GM20431 (cell line): ENCODE measurements at regions not wholly inside any gene's neighbourhood (a gene's known extent, or its start where the extent isn't known, plus 50 kb on each side); places are given as distances from the start of the nearest gene placed in this dataset.
"Not testable (repeated sequence)": the region's sequence is repeated elsewhere in the genome, so short reads cannot be mapped to it uniquely, and the experiment has no call there.

Experiments
- in situ Hi-C: fragments of 300-500 bp; cut with MseI, MboI; formaldehyde crosslinking; loops from one replicate; pipeline ENCODE4 v1.15.0; 2020; ENCODE audit warnings: low sequenced_read_pairs; ENCODE audit not compliant: unreplicated experiment

DNA sequence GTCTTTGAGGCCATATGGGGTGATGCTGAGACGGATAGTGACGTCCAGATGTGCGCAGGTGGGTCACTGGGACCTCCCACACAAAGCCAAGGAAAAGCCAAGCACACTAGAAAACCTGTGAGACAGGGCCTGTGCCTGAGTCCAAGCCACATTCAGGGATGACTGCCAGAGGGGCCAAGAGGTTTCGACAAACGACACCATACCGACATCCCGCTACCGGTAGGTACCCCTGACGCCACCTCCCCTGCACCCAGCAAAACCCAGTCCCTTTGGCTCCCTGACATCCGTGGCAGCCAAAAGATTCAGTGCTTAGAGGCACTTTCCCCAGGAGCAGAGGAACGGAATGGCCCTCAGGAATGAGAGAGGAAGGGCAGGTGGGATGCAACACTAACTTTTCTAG, 158.0 kb upstream of the ZNF337 start:
- in situ Hi-C loops, result loop anchor here (25.0 kb wide), 2 partner anchors 117 to 542 kb away; no protein-coding TSS in a partner anchor

DNA sequence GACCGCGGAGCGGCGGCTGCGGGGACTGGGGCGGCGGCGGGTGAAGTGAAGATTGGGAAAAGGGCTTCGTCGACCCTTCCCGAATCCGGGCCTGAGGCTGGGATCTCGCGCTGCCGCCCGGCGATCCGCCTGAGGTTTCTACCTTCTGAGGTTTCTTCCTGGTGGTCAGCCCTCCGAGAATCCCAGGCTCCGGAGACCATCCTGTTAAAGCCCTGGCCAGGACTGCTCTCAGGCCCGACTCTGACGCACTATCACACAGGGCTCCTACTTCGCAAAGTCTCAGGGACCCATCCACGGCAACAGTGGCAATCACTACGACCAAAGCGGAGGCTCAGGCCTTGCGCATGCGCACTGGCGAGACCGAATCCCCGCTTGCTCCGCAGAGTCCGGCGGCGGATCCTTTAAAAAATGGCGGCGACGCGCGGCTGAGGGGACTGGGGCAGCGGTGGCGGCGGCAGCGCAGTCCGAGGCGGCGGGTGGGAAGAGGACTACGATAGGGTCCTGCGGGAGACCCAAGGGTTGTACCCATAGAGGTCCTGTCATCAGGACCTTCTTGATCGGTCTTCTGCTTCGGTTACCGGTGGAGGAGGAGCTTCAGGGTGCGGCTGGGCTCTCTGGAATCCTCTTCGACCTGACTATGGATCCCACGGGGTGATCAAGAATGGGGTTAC, 157.2 kb upstream of the ZNF337 start:
- in situ Hi-C loops, result loop anchor here (25.0 kb wide), 2 partner anchors 117 to 542 kb away; no protein-coding TSS in a partner anchor

- in situ Hi-C loops, result loop anchor here (25.0 kb wide), 2 partner anchors 116 to 541 kb away; no protein-coding TSS in a partner anchor
Measured at GRCh38 chr20:25852968-25853717, 156.5 kb upstream of the ZNF337 start.

- in situ Hi-C loops, result loop anchor here (25.0 kb wide), 2 partner anchors 113 to 538 kb away; no protein-coding TSS in a partner anchor
Measured at GRCh38 chr20:25850133-25850532, 153.5 kb upstream of the ZNF337 start.

GRCh38 chr20:25848222-25848621, 151.6 kb upstream of the ZNF337 start:
- in situ Hi-C loops, result no loop called here

DNA sequence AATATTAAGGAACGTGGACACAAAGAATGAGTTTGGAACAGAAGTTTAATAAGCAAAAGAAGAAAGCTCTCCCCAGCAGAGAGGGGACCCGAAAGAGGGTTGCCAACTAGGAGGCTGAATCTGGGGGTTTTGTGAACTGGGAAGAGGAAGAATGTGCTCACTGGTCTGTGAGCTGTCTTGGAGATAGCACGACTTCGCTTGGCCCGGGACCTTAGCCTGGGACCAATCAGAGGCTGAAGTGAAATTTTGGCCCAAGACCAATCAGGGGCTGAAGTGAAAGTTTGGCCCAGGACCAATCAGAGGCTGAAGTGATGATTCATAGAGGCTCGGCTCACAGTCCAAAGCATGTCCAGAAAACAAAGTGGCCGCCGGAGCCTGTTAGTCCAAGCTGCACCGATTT, 148.0 kb upstream of the ZNF337 start:
- in situ Hi-C loops, result not testable (repeated sequence)

DNA sequence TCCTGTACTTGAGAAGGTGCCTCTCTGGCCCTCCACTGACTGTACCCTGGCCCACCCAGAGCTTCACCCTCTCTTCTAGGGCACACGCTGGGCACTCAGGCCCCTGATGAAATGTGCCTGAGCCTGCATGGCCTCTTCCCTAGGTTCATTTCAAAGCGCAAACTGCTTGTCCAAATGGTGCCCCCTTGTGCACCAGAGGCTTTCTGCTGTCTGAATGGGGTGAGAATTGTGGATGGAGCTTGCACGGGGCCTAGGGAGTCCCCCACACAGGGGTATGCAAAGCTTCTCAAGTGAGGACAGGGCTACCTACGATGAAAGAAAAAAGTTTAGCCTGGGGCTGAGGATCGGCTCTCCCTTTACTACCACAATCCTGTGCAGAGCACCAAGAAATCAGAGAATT, 116.9 kb upstream of the ZNF337 start:
- in situ Hi-C loops, result not testable (repeated sequence)

DNA sequence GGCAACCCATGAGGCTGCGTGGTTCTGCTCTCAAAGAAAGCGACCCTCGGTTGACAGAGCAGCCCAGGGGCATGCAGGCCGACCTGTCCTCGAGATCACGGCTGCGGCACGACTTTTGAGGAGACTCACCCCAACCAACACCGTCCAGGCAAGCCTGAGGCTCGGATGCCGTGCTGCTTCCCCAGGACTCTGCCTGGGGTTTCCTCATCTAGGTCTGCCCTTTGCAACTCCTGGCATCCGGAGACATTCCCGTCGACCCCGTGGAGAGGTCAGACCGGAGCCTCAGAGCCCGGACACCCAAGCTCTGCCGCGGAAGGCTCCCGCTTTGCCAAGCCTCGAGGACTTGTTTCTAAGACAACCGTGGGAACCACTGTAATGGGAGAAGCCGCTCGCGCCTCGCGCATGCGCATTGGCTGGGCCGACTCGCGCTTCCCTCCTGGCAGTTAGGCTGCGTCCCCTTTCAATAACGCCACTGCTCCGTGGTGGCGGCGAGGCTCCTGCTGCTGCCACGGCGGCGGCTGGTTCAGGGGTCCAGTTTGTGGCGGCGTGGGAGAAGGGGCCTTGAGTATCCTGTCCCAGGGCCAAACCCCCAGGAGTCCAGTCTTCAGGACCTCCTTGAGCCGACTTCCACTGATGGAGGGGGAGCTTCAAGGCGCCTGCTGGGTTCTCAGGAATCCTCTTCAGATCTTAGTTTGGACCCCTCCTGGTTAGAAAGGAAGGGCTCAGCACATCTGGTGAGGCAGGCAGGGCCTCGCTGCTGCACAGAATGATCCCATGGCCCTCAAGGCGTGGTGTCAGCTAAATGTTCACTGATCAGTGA, 101.7 kb upstream of the ZNF337 start:
- in situ Hi-C loops, result not testable (repeated sequence)

GRCh38 chr20:25797062-25797461, 100.4 kb upstream of the ZNF337 start:
- in situ Hi-C loops, result not testable (repeated sequence)

DNA sequence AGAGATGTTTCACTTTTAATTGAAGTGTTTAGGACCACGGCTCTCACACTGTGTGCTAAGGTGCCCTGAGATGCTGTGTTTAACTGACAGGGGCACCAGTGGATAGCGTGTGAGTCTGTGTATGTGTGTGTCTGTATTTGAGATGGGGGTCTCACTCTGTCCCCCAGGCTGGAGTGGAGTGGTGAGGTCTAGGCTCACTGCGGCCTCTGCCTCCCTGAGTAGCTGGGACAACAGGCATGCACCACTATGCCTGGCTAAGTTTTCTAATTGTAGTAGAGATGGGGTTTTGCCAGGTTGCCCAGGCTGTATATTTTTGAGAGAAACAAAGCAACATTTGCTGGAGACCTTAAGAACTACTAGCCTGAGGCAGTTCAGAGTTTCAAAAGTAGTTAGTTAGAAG, 80.6 kb upstream of the ZNF337 start:
- in situ Hi-C loops, result not testable (repeated sequence)

DNA sequence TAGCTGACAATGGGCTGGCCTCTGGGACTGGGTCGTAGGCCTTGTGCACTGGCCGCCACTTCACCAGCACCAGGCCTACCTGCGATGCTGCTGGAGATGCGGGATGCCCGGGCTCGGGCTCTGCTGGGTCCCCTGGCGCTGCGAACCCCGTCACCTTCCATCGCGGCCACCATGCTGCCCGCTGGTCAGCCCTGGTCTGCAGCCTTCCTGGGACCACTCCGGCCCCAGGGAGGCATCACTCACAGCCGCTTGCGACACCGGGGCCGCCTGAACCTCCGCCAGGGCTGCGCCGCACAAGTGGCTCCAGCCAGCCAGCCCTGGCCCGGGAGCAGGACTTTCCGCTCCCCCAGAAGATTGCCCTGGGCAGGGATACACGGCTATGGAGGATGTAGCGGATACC, 78.1 kb upstream of the ZNF337 start:
- in situ Hi-C loops, result not testable (repeated sequence)

DNA sequence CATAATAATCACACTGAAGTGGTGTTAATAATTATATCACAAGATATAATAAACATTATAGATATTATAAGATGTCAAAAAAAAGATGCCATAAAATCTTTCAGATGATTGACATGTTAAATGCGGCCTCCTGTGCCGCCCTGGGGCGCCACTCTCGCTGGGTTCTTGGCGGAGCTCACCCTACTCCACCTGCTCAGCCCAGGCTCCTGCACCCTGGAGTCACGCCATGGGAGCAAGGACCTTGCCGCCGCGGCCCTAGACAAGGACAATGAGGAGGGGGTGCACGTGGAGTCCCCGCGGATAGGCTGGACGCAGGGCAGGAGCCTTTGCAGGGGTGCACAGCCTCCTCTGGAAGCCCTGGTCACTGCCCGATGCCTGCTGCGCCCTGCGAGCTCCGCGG, 77.5 kb upstream of the ZNF337 start:
- in situ Hi-C loops, result not testable (repeated sequence)

- in situ Hi-C loops, result not testable (repeated sequence)
Measured at GRCh38 chr20:25772437-25772836, 75.8 kb upstream of the ZNF337 start.

- in situ Hi-C loops, result not testable (repeated sequence)
Measured at GRCh38 chr20:25771818-25772217, 75.2 kb upstream of the ZNF337 start.

GRCh38 chr20:25761596-25761995, 64.9 kb upstream of the ZNF337 start:
- in situ Hi-C loops, result no loop called here

DNA sequence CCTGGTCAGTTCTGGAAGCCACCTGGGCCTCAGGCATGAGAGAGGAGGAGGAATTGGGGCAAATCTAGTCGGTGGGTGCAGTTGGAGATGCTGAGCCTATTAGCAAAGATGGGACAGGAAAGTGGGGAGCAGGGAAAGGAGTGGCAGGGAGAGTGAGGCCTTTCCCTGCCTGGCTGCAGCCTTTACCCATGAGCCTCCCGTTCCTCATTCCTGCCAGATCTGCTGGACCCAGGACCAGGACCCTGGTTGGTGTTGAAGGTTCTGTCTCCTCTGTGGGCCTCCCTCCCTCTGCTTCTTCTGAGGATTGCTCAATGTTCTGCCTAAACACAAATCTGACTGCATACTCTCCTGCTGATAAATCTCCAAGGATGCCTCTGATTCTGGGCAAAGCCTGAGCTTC, 64.4 kb upstream of the ZNF337 start:
- in situ Hi-C loops, result not testable (repeated sequence)

DNA sequence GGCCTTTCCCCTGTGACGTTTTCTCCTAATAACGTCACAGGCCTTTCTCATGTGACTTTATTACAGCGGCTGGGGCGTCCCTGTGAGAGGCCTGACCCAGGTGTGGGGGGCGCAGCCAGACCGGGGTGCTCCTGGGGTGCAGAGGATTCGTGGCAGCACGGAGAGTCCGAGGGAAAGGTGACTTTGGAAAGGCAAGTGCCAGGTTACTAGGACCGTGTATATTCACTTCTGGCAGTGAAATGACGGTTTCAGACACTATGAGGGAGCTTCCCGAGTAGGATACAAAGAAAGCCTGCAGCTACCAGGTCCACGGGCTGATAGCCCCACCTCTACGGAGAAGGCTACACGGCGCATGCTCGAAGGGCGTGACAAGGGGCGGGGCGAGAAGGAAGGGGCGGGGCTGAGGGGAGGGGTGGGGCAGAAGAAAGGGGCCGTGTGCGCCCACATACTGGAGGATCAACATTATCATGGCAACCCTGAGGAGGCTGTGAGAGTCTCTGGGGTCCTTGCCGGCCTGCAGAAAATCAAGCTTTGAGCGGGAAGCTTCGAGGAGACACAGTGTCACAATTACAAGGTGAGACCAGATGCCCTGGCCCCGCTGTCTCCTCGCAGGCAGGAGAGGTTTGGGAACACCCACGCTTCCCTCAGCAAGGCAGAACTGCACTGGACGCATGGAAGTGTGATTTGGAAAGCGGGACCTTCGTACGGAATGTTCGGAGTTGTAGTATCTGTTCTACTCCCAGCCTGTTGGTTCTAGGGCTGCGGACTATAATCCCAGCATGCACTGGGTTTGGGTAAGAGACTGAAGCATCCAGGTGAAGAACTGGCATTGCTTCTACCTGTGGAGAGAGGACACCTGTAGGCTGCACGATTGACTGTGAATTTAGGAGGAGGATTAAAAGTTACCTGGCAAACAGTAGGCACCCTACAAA, 54.4 kb upstream of the ZNF337 start:
- in situ Hi-C loops, result no loop called here

GRCh38 chr20:25750220-25750764, 53.6 kb upstream of the ZNF337 start:
- in situ Hi-C loops, result no loop called here

GRCh38 chr20:25749649-25750048, 53.0 kb upstream of the ZNF337 start:
- in situ Hi-C loops, result loop anchor here (25.0 kb wide), 2 partner anchors 113 to 238 kb away; no protein-coding TSS in a partner anchor
